ENCODE measurements at regions not wholly inside any gene's neighbourhood (a gene's known extent, or its start where the extent isn't known, plus 50 kb on each side); places are given as distances from the start of the nearest gene placed in this dataset.
"Not testable (repeated sequence)": the region's sequence is repeated elsewhere in the genome, so short reads cannot be mapped to it uniquely, and the experiment has no call there.

DNA sequence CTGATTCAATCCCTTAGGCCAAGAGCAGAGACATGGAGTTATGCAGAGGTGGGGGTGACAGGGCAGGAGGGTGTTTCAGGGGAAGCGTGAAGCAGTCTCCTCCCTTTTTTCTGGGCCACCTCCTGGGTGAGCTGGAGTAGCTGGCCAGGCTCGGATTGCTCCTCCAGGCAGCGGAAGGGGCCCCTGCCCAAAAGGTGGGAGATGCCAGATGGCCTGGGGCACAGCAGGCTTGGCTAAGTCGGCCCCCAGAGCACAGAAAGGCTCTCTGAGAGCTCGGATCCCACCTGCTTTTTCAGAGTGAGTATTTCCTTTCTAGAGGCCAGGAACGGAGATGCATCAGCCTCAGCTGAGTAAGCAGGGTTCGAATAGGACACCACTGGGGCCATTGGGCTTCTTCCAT, 196.9 kb downstream of the ANKRD30B start:
- DNase-seq: peak in 1 of 3 donors; percentile 28
- no peak overlapping the region for H3K4me3 ChIP-seq
- no peak for TF ChIP-seq POLR2A (IDR thresholded peaks at IDR 0.05)
- TF ChIP-seq, protein P1, sequence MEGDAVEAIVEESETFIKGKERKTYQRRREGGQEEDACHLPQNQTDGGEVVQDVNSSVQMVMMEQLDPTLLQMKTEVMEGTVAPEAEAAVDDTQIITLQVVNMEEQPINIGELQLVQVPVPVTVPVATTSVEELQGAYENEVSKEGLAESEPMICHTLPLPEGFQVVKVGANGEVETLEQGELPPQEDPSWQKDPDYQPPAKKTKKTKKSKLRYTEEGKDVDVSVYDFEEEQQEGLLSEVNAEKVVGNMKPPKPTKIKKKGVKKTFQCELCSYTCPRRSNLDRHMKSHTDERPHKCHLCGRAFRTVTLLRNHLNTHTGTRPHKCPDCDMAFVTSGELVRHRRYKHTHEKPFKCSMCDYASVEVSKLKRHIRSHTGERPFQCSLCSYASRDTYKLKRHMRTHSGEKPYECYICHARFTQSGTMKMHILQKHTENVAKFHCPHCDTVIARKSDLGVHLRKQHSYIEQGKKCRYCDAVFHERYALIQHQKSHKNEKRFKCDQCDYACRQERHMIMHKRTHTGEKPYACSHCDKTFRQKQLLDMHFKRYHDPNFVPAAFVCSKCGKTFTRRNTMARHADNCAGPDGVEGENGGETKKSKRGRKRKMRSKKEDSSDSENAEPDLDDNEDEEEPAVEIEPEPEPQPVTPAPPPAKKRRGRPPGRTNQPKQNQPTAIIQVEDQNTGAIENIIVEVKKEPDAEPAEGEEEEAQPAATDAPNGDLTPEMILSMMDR (IDR thresholded peaks at IDR 0.05): no peak
- no peak overlapping the region for H3K27ac ChIP-seq
- no peaks in the 10 kb centered on the region for H3K9me3 ChIP-seq
- H3K27me3 ChIP-seq: no peaks in the 10 kb centered on the region
- no peaks in the 10 kb centered on the region for H3K36me3 ChIP-seq
- peaks cover 0 to 7% (median 0%) of the 10 kb centered on the region in 4 donors for H3K4me1 ChIP-seq

DNA sequence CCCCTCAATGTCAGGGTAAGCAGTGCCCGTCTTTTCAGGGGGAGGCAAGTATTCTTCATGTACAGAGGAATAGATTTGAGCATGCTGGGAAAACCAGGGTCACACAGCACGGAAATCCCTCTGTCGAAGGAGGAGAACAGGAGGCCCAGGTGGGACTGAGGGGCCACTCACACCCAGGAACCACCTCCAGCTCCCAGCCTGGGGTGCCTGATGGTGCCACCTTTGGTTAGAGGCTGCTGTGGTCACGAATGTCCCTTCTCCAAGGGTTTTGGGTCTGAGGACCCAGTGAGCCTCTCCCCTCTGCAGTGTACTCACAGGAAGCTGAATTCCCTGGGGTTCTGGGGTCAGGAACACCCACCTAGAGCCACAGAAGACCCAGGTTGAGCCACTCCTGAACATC, 197.3 kb downstream of the ANKRD30B start:
- DNase-seq: peak in 1 of 3 donors; percentile 14
- TF ChIP-seq, protein P1 (IDR thresholded peaks at IDR 0.05): no peak
- no peak for TF ChIP-seq POLR2A (IDR thresholded peaks at IDR 0.05)
- Histone ChIP-seq H3K4me1 (peaks cover 0 to 7% (median 0%) of the 10 kb centered on the region in 4 donors), H3K4me3 (no peak overlapping the region), H3K27me3 (no peaks in the 10 kb centered on the region), H3K36me3 (no peaks in the 10 kb centered on the region), H3K27ac (peak overlapping the region in 1 of 4 donors; percentile 87), H3K9me3 (no peaks in the 10 kb centered on the region)

DNA sequence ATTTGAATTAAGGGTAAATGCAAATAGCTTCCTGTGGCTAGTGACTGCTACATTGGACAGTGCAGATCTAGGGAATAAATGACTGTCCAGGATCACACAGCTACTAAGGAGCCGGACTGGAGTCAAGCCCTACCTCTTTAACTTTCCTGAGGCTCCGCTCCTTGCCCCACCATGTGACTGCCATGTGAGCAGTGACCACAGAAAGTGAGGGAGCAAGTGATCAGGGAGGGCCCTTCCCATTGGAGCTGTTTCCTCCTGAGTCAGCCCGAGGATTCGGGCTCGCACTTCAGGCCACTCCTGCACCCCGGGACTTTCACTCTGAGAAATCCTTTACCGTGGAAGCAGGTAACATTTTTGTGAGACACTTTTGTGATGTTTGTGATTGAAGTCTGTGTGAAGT, 198.0 kb downstream of the ANKRD30B start:
- peak in 2 of 3 donors; percentile 63 to 77 for DNase-seq
- no peaks in the 10 kb centered on the region for H3K36me3 ChIP-seq
- peaks cover 0 to 7% (median 0%) of the 10 kb centered on the region in 4 donors for H3K4me1 ChIP-seq
- no peaks in the 10 kb centered on the region for H3K27me3 ChIP-seq
- no peaks in the 10 kb centered on the region for H3K9me3 ChIP-seq
- H3K27ac ChIP-seq: peak overlapping the region in 2 of 4 donors; percentile 29 to 87
- H3K4me3 ChIP-seq: peak overlapping the region in 1 of 4 donors; percentile 33
- peak; percentile 19 to 27 for TF ChIP-seq POLR2A (IDR thresholded peaks at IDR 0.05)
- TF ChIP-seq, protein P1 (IDR thresholded peaks at IDR 0.05): no peak

DNA sequence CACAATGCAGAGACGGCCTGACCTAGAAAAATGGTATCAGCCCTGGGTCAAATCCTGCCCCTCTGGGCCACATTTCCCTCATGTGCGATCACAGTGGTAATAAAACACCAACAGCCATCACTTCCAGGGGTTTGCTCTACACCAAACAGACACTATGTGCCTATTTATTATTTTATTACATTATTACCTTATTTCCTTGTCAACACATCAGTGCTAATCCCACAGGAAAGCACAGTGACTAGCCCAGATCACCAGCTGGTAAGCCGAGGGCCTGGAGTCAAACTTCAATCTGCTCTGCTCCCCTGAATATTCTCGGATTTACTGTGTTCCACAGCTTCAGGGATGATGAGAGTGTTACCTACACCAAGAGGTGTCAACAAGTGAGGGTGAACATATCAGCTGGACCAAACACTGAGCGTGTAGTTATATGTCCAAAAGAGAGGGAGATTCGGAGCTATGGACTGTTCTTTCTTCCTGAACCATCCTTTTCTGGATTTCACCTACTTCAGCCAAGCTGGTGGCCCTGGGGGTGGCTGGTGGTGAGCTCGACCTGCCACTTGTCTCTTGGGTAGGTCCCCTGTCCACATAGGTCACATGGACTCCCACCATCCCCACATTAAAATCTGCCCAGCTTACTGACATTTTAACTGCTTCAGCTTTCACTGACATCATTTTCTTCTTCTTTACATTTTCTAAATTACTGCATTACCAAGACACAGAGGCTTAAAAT, 198.9 kb downstream of the ANKRD30B start:
- H3K4me1 ChIP-seq, H3K9me3 ChIP-seq, H3K27me3 ChIP-seq, H3K36me3 ChIP-seq: not testable (repeated sequence)
- Histone ChIP-seq H3K4me3 (peak overlapping the region in 1 of 4 donors; percentile 33), H3K27ac (peak overlapping the region in 2 of 4 donors; percentile 29 to 87)
- peak in 1 of 3 donors; percentile 50 for DNase-seq
- peak in 1 of 2 donors; percentile 23 for TF ChIP-seq POLR2A (IDR thresholded peaks at IDR 0.05)

DNA sequence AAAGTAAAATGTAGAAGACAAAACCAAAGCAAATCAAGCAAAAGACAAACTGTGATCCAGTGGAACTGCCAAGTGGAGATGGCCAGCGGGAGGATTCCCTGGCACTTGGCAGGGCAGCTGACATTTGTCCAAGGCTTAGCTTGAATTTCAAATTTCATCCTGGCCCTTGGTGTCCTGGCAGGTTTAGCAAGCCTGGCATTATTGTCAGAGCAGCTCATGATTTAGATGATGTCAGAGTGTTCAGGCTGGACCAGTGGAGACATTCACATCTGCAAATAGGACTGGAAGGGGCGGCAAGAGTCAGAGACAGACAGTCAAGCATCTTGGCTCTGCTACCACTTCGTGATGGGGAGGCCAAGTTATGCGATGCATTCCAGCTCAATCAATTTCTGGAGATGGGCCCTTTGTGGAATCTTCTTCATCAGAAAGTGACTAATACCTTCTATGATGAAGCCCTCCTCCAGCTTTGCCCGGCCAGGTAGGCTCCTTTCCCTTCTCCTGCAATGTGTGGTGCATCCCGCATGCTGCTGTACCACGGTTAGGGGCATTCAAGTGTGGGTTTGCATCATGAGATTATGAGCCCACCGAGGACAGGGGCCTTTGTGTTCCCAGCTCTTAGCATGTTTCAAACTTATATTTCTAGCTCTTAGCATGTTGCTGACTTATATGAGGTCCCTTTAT, 199.7 kb downstream of the ANKRD30B start:
- peak overlapping the region in 1 of 4 donors; percentile 87 for H3K27ac ChIP-seq
- peak in 1 of 3 donors; percentile 13 for DNase-seq
- H3K27me3 ChIP-seq: no peaks in the 10 kb centered on the region
- H3K4me3 ChIP-seq: no peak overlapping the region
- no peak for TF ChIP-seq POLR2A (IDR thresholded peaks at IDR 0.05)
- TF ChIP-seq, protein P1 (IDR thresholded peaks at IDR 0.05): no peak
- H3K4me1 ChIP-seq: no peaks in the 10 kb centered on the region
- H3K9me3 ChIP-seq: no peaks in the 10 kb centered on the region
- H3K36me3 ChIP-seq: no peaks in the 10 kb centered on the region

DNA sequence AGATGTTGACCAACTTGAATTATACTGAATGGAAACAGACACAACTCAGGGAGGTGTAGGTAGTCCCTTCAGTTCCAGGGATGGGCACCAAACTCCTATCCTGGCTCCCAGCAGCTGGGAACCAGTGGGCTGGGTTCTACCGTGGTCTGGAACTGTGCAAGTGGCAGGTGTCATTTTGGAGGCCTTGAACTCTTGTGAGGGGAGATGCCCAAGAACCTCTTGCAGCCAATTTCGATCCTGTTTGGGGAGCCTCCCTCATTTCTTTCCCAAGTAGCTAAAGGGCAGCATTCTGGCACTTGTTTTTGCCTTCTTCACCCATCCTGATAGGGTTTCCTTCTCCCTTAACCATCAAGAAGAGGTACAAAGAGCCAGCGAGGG, 200.2 kb downstream of the ANKRD30B start:
- Histone ChIP-seq H3K9me3 (no peaks in the 10 kb centered on the region), H3K4me1 (no peaks in the 10 kb centered on the region), H3K4me3 (no peak overlapping the region), H3K27ac (no peak overlapping the region), H3K36me3 (no peaks in the 10 kb centered on the region), H3K27me3 (no peaks in the 10 kb centered on the region)
- no peak for DNase-seq
- no peak for TF ChIP-seq POLR2A (IDR thresholded peaks at IDR 0.05)
- TF ChIP-seq, protein P1 (IDR thresholded peaks at IDR 0.05): no peak

Data from Peyer's patch (tissue), 4 donors.